Embryonic facial prominence (tissue), 1 donor: ENCODE measurements at regions not wholly inside any gene's neighbourhood (a gene's known extent, or its start where the extent isn't known, plus 50 kb on each side); places are given as distances from the start of the nearest gene placed in this dataset.

Source experiments
- DNase-seq: peaks from one replicate; pipeline ENCODE4 v3.0.0-alpha.2; 2016; ENCODE audit errors: extremely low spot score

- no peak for DNase-seq
These were observed 204.0 kb upstream of the GHITM start for GRCh38 chr10:83935339-83935736.

GRCh38 chr10:83935911-83936310, 203.4 kb upstream of the GHITM start:
- DNase-seq = no peak

GRCh38 chr10:83937161-83937560, 202.1 kb upstream of the GHITM start:
- no peak for DNase-seq

GRCh38 chr10:83937826-83938225, 201.5 kb upstream of the GHITM start:
- DNase-seq = no peak

GRCh38 chr10:83941189-83941588, 198.1 kb upstream of the GHITM start:
- DNase-seq = no peak

- no peak for DNase-seq
These were observed 196.9 kb upstream of the GHITM start for GRCh38 chr10:83942410-83942809.

- DNase-seq = no peak
These were observed 196.3 kb upstream of the GHITM start for GRCh38 chr10:83943049-83943448.

- no peak for DNase-seq
These were observed 195.4 kb upstream of the GHITM start for GRCh38 chr10:83943920-83944319.

GRCh38 chr10:83945982-83946718, 193.2 kb upstream of the GHITM start:
- no peak for DNase-seq

- no peak for DNase-seq
These were observed 187.0 kb upstream of the GHITM start for GRCh38 chr10:83952314-83952713.

GRCh38 chr10:83953589-83953988, 185.7 kb upstream of the GHITM start:
- no peak for DNase-seq

- DNase-seq = no peak
These were observed 185.0 kb upstream of the GHITM start for GRCh38 chr10:83954193-83954799.

- no peak for DNase-seq
These were observed 183.9 kb upstream of the GHITM start for GRCh38 chr10:83955406-83955805.

GRCh38 chr10:83957168-83957947, 182.0 kb upstream of the GHITM start:
- no peak for DNase-seq

GRCh38 chr10:83959328-83959727, 180.0 kb upstream of the GHITM start:
- DNase-seq = no peak

GRCh38 chr10:83960125-83960524, 179.2 kb upstream of the GHITM start:
- DNase-seq = no peak

GRCh38 chr10:83961620-83962019, 177.7 kb upstream of the GHITM start:
- DNase-seq = no peak

GRCh38 chr10:83963446-83963845, 175.9 kb upstream of the GHITM start:
- DNase-seq = no peak

GRCh38 chr10:83965473-83965872, 173.8 kb upstream of the GHITM start:
- DNase-seq = no peak

GRCh38 chr10:83968052-83968451, 171.3 kb upstream of the GHITM start:
- DNase-seq = no peak

GRCh38 chr10:83978681-83979383, 160.5 kb upstream of the GHITM start:
- no peak for DNase-seq

GRCh38 chr10:83982812-83983211, 156.5 kb upstream of the GHITM start:
- no peak for DNase-seq
